Astrocyte (in vitro differentiated cells and primary cell): ENCODE measurements at regions not wholly inside any gene's neighbourhood (a gene's known extent, or its start where the extent isn't known, plus 50 kb on each side); places are given as distances from the start of the nearest gene placed in this dataset.

Experiments used
- DNase-seq: peaks from one replicate; pipeline ENCODE4 v3.0.0-alpha.2; 2010; ENCODE audit warnings: low read depth
- FAIRE-seq: peaks from 2 replicates; lab custom pipeline; 2011; peaks lifted over from hg19 to GRCh38; lab: Jason Lieb, UNC
- H2AFZ ChIP-seq: 2 replicates; pipeline ENCODE4 v1.6.0; 2012; ENCODE audit warnings: low read depth, low read length, inconsistent platforms
- H3K27ac ChIP-seq: 2 replicates; pipeline ENCODE4 v1.5.1; 2011; ENCODE audit warnings: low read depth, low read length, inconsistent platforms
- H3K27me3 ChIP-seq: 2 replicates; pipeline ENCODE4 v1.6.0; 2011; ENCODE audit warnings: low read length, inconsistent platforms; ENCODE audit not compliant: insufficient read depth
- H3K36me3 ChIP-seq: 2 replicates; pipeline ENCODE4 v1.5.1; 2011; ENCODE audit warnings: low read length, inconsistent platforms; ENCODE audit not compliant: insufficient read depth
- H3K4me1 ChIP-seq: 2 replicates; pipeline ENCODE4 v1.5.1; 2011; ENCODE audit warnings: low read length, inconsistent platforms; ENCODE audit not compliant: insufficient read depth
- H3K4me2 ChIP-seq: 2 replicates; pipeline ENCODE4 v1.6.0; 2012; ENCODE audit warnings: low read length, inconsistent platforms
- H3K4me3 ChIP-seq: 2 replicates; pipeline ENCODE4 v1.5.1; 2011; ENCODE audit warnings: low read depth, mild to moderate bottlenecking, low read length, inconsistent platforms; ENCODE audit not compliant: insufficient read depth
- H3K79me2 ChIP-seq: 2 replicates; pipeline ENCODE4 v1.6.0; 2012; ENCODE audit warnings: mild to moderate bottlenecking, low read length, inconsistent platforms; ENCODE audit not compliant: insufficient read depth
- H3K9ac ChIP-seq: 2 replicates; pipeline ENCODE4 v1.6.0; 2012; ENCODE audit warnings: mild to moderate bottlenecking, low read length, inconsistent platforms
- H3K9me3 ChIP-seq: 2 replicates; pipeline ENCODE4 v1.5.1; 2012; ENCODE audit warnings: low read depth, mild to moderate bottlenecking, low read length, inconsistent platforms; ENCODE audit not compliant: insufficient read depth
- H4K20me1 ChIP-seq: 2 replicates; pipeline ENCODE4 v1.6.0; 2012; ENCODE audit warnings: low read length, inconsistent platforms; ENCODE audit not compliant: insufficient read depth
- H3K27ac Mint-ChIP-seq: one replicate; pipeline ENCODE4 v1.8.0; 2021; ENCODE audit warnings: mild to moderate bottlenecking, mixed read lengths; ENCODE audit not compliant: unreplicated experiment
- H3K27me3 Mint-ChIP-seq: one replicate; pipeline ENCODE4 v1.8.0; 2021; ENCODE audit warnings: low read depth, mixed read lengths; ENCODE audit not compliant: unreplicated experiment
- H3K36me3 Mint-ChIP-seq: one replicate; pipeline ENCODE4 v1.8.0; 2021; ENCODE audit warnings: low read depth, mixed read lengths; ENCODE audit not compliant: unreplicated experiment
- H3K4me1 Mint-ChIP-seq: one replicate; pipeline ENCODE4 v1.8.0; 2021; ENCODE audit warnings: low read depth, mixed read lengths; ENCODE audit not compliant: unreplicated experiment
- H3K4me3 Mint-ChIP-seq: one replicate; pipeline ENCODE4 v1.8.0; 2021; ENCODE audit warnings: mild to moderate bottlenecking, moderate library complexity, mixed read lengths; ENCODE audit not compliant: unreplicated experiment
- H3K9me3 Mint-ChIP-seq: one replicate; pipeline ENCODE4 v1.8.0; 2021; ENCODE audit warnings: mild to moderate bottlenecking, mixed read lengths; ENCODE audit not compliant: unreplicated experiment
- EZH2 ChIP-seq: IDR thresholded peaks from 2 replicates; pipeline ENCODE4 v1.6.1; 2012; ENCODE audit warnings: mild to moderate bottlenecking, low read length, inconsistent platforms; ENCODE audit not compliant: insufficient read depth
- TF ChIP-seq, protein P1 (sequence below): IDR thresholded peaks from 2 replicates; pipeline ENCODE4 v1.5.1; 2011; ENCODE audit warnings: low read depth, mild to moderate bottlenecking, inconsistent platforms, low read length, moderate library complexity; ENCODE audit not compliant: insufficient read depth

DNA sequence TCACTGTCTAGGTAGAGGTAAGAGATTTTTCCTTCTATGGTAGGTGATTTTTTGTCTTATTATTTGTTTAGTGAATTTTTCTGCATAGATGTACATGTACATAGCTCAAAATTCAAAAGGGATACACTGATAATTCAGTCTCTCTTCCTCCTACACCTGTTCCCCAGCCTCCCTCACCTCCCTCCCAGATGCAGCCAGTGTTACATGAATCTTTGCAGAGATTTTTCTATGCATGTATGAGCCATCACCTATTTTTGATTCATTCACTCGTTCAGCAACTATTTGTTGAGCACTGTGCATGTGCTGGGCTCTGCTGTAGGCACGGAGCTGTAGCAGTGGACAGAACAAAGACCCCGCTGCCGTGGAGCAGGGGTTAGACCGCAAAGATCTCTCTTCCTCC, 218.9 kb downstream of the AACS start:
- Histone ChIP-seq H3K4me2 (no peak overlapping the region), H3K4me3 (no peak overlapping the region), H3K27me3 (no peaks in the 10 kb centered on the region), H4K20me1 (no peaks in the 10 kb centered on the region), H3K36me3 (no peaks in the 10 kb centered on the region), H3K9ac (no peak overlapping the region), H2AFZ (no peak overlapping the region), H3K4me1 (no peaks in the 10 kb centered on the region), H3K9me3 (no peaks in the 10 kb centered on the region), H3K27ac (no peak overlapping the region), H3K79me2 (no peaks in the 10 kb centered on the region)
- no peak for TF ChIP-seq EZH2
- TF ChIP-seq, protein P1, sequence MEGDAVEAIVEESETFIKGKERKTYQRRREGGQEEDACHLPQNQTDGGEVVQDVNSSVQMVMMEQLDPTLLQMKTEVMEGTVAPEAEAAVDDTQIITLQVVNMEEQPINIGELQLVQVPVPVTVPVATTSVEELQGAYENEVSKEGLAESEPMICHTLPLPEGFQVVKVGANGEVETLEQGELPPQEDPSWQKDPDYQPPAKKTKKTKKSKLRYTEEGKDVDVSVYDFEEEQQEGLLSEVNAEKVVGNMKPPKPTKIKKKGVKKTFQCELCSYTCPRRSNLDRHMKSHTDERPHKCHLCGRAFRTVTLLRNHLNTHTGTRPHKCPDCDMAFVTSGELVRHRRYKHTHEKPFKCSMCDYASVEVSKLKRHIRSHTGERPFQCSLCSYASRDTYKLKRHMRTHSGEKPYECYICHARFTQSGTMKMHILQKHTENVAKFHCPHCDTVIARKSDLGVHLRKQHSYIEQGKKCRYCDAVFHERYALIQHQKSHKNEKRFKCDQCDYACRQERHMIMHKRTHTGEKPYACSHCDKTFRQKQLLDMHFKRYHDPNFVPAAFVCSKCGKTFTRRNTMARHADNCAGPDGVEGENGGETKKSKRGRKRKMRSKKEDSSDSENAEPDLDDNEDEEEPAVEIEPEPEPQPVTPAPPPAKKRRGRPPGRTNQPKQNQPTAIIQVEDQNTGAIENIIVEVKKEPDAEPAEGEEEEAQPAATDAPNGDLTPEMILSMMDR, result no peak
- H3K9me3 Mint-ChIP-seq, result peaks cover 4% of the 10 kb centered on the region
- H3K4me3 Mint-ChIP-seq, result no peak overlapping the region
- peaks cover 2% of the 10 kb centered on the region for H3K27me3 Mint-ChIP-seq
- no peaks in the 10 kb centered on the region for H3K36me3 Mint-ChIP-seq
- DNase-seq (no peak), FAIRE-seq (no peak)
- H3K4me1 Mint-ChIP-seq, result no peaks in the 10 kb centered on the region
- H3K27ac Mint-ChIP-seq, result no peak overlapping the region

DNA sequence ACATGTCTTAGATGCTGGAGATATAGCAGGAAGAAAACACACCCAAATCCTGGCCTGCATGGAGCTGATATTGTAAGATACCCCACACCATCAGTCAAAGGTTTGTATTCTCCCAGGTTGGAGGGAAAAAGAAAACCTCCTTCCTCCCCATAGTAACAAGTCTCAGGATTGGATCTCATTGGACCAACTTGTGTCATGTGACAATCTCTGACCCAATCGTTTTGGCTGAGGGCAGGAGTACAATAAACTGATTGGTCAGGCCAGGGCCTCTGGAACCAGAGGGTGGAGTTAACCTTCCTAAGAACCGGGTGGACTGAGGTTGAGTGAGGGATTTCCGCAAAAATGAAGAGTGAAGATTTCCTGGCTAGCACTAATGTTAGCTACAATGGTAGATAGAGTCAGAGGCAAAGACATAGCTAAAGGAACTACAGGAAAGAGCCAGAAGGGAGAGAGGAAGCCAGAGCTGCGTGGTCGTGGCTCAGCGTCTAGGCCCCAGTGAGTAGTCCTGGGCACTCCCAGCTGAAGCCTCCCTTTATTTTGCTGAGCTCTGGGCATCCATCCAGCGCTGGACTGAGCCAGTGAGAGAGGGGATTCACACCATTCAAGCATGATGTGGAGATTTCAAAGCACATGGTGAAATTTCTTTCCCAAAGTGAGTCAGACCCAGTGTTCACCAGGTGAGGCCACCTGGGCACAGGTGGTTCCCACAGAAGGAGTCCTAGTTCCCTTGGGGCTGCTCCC, 219.9 kb downstream of the AACS start:
- no peak overlapping the region for H3K4me3 ChIP-seq
- H3K9ac ChIP-seq, result no peak overlapping the region
- no peaks in the 10 kb centered on the region for H4K20me1 ChIP-seq
- H2AFZ ChIP-seq, result no peak overlapping the region
- no peak for FAIRE-seq
- Mint-ChIP-seq H3K4me3 (no peak overlapping the region), H3K9me3 (peaks cover 4% of the 10 kb centered on the region), H3K27ac (no peak overlapping the region), H3K4me1 (no peaks in the 10 kb centered on the region), H3K36me3 (no peaks in the 10 kb centered on the region), H3K27me3 (peaks cover 5% of the 10 kb centered on the region)
- H3K4me2 ChIP-seq, result no peak overlapping the region
- H3K36me3 ChIP-seq, result no peaks in the 10 kb centered on the region
- H3K4me1 ChIP-seq, result no peaks in the 10 kb centered on the region
- no peak overlapping the region for H3K27ac ChIP-seq
- no peak for DNase-seq
- no peaks in the 10 kb centered on the region for H3K27me3 ChIP-seq
- H3K79me2 ChIP-seq, result no peaks in the 10 kb centered on the region
- TF ChIP-seq, protein P1, result no peak
- no peak for TF ChIP-seq EZH2
- no peaks in the 10 kb centered on the region for H3K9me3 ChIP-seq

- Mint-ChIP-seq H3K27ac (no peak overlapping the region), H3K4me3 (no peak overlapping the region), H3K27me3 (peaks cover 3% of the 10 kb centered on the region), H3K36me3 (no peaks in the 10 kb centered on the region), H3K4me1 (no peaks in the 10 kb centered on the region), H3K9me3 (peaks cover 3% of the 10 kb centered on the region)
- Histone ChIP-seq H3K27me3 (no peaks in the 10 kb centered on the region), H3K4me2 (no peak overlapping the region), H3K9ac (no peak overlapping the region), H3K4me3 (no peak overlapping the region), H3K27ac (no peak overlapping the region), H3K4me1 (no peaks in the 10 kb centered on the region), H3K9me3 (no peaks in the 10 kb centered on the region), H2AFZ (no peak overlapping the region), H3K36me3 (no peaks in the 10 kb centered on the region), H4K20me1 (no peaks in the 10 kb centered on the region), H3K79me2 (no peaks in the 10 kb centered on the region)
- DNase-seq, result no peak
- TF ChIP-seq, protein P1, result no peak
- TF ChIP-seq EZH2, result no peak
- no peak for FAIRE-seq
Measured at GRCh38 chr12:125286005-125286727, 220.9 kb downstream of the AACS start.
